ENCODE measurements at regions not wholly inside any gene's neighbourhood (a gene's known extent, or its start where the extent isn't known, plus 50 kb on each side); places are given as distances from the start of the nearest gene placed in this dataset.

GRCh38 chr5:67677422-67677970 lies 480.9 kb upstream of the CD180 start:
- no peak for TF ChIP-seq GATA2 (IDR thresholded peaks at IDR 0.05; ENCODE audit: low read depth, low read length)
- no peak for TF ChIP-seq GATA3 (IDR thresholded peaks at IDR 0.05; ENCODE audit: low read depth, low read length)
